ENCODE measurements at regions not wholly inside any gene's neighbourhood (a gene's known extent, or its start where the extent isn't known, plus 50 kb on each side); places are given as distances from the start of the nearest gene placed in this dataset.
"Not testable (repeated sequence)": the region's sequence is repeated elsewhere in the genome, so short reads cannot be mapped to it uniquely, and the experiment has no call there.

DNA sequence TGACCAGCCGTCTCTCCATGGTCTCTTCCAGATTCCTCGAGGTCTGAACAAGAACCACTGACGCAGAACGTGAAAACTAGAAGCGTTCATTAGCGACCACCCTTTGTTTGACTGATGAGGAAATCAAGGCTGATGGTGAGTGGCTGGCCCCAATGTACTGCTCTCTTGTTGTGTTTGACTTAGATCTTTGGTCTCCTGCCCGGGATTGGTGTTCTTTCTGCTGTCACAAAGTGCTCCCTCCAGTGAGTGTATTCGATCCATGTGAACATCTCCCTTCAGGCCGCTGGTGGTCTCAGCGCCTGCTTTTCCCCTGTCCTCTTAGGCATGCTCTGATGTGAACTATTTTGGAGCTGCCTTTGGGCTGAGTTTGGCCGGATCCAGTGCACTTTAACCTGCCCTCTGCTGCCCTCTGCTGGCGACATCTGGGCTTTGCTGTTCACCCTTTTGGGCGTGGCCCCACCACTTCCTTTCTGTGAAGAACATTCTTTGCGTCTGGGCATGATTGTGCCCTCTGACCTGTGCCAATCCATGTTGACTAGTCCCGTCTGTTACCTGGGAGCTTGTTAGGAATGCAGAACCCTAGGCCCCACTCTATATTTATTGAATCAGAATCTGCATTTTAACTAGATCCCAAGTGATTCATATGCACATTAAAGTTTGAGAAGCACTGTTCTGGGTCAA, 279.1 kb downstream of the TTC6 start:
- peak; percentile 92 for TF ChIP-seq CTCF (conservative IDR thresholded peaks at IDR 0.05; ENCODE audit: control insufficient read depth, insufficient read depth, low read depth, low read length)
- H3K4me3 ChIP-seq (ENCODE audit: control insufficient read depth, low read depth, low read length): no peak overlapping the region
- peak; percentile 62 for DNase-seq (ENCODE audit: low read depth)

DNA sequence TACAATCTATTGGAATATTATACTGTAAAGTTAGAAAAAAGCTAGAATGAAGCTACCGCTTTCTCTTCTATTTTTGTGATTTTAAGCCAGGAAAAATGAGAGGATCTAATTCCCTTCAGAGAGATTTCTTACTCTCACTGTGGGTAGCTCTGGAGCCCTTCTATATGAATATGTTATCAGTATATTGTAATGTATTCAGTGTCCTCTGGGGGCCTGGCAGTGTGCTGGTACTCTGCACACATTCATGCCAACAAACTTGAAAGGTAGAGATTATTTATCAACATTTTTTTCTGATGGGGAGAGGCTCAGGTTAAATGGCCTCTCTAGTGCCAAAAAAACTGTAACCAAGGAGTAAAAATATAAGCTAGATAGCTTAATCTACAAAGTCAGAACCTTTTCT, 292.8 kb downstream of the TTC6 start:
- no peak for DNase-seq (ENCODE audit: low read depth)
- TF ChIP-seq CTCF (conservative IDR thresholded peaks at IDR 0.05; ENCODE audit: control insufficient read depth, insufficient read depth, low read depth, low read length): no peak
- no peak overlapping the region for H3K4me3 ChIP-seq (ENCODE audit: control insufficient read depth, low read depth, low read length)

- TF ChIP-seq CTCF (conservative IDR thresholded peaks at IDR 0.05; ENCODE audit: control insufficient read depth, insufficient read depth, low read depth, low read length): no peak
- no peak overlapping the region for H3K4me3 ChIP-seq (ENCODE audit: control insufficient read depth, low read depth, low read length)
- no peak for DNase-seq (ENCODE audit: low read depth)
Observed at GRCh38 chr14:37889087-37889486, 293.7 kb downstream of the TTC6 start.

- DNase-seq (ENCODE audit: low read depth): no peak
- H3K4me3 ChIP-seq (ENCODE audit: control insufficient read depth, low read depth, low read length): no peak overlapping the region
- TF ChIP-seq CTCF (conservative IDR thresholded peaks at IDR 0.05; ENCODE audit: control insufficient read depth, insufficient read depth, low read depth, low read length): peak; percentile 28
Observed at GRCh38 chr14:37890095-37890494, 294.7 kb downstream of the TTC6 start.

DNA sequence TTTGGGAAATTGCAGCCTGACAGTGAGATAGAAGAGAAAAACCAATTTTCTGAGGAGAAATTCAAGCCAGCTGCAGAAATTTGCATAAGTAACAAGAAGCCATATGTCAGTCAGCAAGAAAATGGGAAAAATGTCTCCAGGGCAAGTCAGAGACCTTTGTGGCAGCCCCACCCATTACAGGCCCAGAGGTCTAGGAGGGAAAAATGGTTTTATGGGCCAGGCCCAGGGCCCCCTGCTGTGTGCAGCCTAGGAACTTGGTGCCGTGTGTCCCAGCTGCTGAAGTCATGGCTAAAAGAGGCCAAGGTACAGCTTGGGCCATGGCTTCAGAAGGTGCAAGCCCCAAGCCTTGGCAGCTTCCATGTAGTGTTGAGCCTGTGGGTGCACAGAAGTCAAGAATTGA, 296.1 kb downstream of the TTC6 start:
- not testable (repeated sequence) for H3K4me3 ChIP-seq (ENCODE audit: control insufficient read depth, low read depth, low read length); DNase-seq (ENCODE audit: low read depth)

DNA sequence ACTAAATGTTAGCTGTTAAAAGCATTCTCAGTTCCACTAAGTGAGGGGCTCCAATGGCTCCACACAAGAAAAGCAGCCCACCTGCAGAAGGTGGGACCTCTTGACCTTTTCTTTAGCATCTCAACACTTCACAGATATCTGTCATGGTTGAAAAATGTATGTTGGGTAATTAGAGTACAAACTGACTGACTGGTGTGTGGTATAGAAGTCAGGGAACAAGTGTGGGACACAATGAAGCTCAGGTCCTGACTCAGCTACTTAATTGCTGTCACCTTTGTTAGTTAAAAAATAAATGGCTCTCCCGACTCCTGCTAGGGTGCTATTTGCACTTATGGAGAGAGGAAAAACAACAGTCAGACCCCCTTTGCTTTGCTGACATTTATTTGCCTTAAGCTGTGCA, 299.0 kb downstream of the TTC6 start:
- no peak for DNase-seq (ENCODE audit: low read depth)
- TF ChIP-seq CTCF (conservative IDR thresholded peaks at IDR 0.05; ENCODE audit: control insufficient read depth, insufficient read depth, low read depth, low read length): no peak
- H3K4me3 ChIP-seq (ENCODE audit: control insufficient read depth, low read depth, low read length): no peak overlapping the region

DNA sequence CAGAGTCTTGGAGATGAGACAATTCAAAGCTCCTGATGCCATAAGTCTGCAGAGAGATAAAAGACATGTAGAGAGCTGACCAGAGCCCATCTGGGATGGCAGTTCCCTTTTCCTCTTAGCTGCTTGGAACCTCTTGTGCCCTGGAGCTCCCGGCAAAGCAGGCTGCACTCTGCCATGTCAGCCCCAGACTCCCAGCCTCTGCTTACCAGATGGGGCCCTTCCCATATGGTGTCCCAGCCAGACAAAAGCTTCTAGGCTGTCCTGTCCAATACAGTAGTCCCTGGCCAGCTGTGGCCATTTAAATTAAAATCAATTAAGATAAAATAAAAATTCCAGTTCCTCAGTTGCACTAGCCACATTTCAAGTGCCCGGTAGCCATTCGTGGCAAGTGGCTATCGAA, 303.9 kb downstream of the TTC6 start:
- no peak for TF ChIP-seq CTCF (conservative IDR thresholded peaks at IDR 0.05; ENCODE audit: control insufficient read depth, insufficient read depth, low read depth, low read length)
- H3K4me3 ChIP-seq (ENCODE audit: control insufficient read depth, low read depth, low read length): no peak overlapping the region
- DNase-seq (ENCODE audit: low read depth): no peak
